Superior temporal gyrus (tissue), 1 donor: ENCODE measurements at regions not wholly inside any gene's neighbourhood (a gene's known extent, or its start where the extent isn't known, plus 50 kb on each side); places are given as distances from the start of the nearest gene placed in this dataset.

ENCODE experiments used
- DNase-seq: peaks from one replicate; pipeline ENCODE4 v3.0.0-alpha.2; 2016; ENCODE audit errors: extremely low spot score

GRCh38 chr20:11350126-11351005 is 567.3 kb upstream of the BTBD3 start:
- DNase-seq = no peak

- no peak for DNase-seq
These were observed 565.7 kb upstream of the BTBD3 start for GRCh38 chr20:11352041-11352440.

GRCh38 chr20:11354846-11355245 is 562.8 kb upstream of the BTBD3 start:
- no peak for DNase-seq

GRCh38 chr20:11355345-11355744 is 562.3 kb upstream of the BTBD3 start:
- no peak for DNase-seq

GRCh38 chr20:11356061-11356460 is 561.6 kb upstream of the BTBD3 start:
- no peak for DNase-seq

GRCh38 chr20:11362450-11362849 is 555.2 kb upstream of the BTBD3 start:
- DNase-seq = no peak

GRCh38 chr20:11364736-11365135 is 553.0 kb upstream of the BTBD3 start:
- no peak for DNase-seq

GRCh38 chr20:11366660-11367059 is 551.0 kb upstream of the BTBD3 start:
- DNase-seq = no peak

- DNase-seq = peak; percentile 59
These were observed 549.2 kb upstream of the BTBD3 start for GRCh38 chr20:11368499-11368898.

GRCh38 chr20:11368965-11369711 is 548.6 kb upstream of the BTBD3 start:
- DNase-seq = no peak

GRCh38 chr20:11371831-11372230 is 545.9 kb upstream of the BTBD3 start:
- DNase-seq = no peak

GRCh38 chr20:11372876-11373790 is 544.6 kb upstream of the BTBD3 start:
- DNase-seq = no peak

- no peak for DNase-seq
These were observed 542.4 kb upstream of the BTBD3 start for GRCh38 chr20:11375335-11375734.

- DNase-seq = no peak
These were observed 541.7 kb upstream of the BTBD3 start for GRCh38 chr20:11375966-11376365.

- DNase-seq = no peak
These were observed 541.3 kb upstream of the BTBD3 start for GRCh38 chr20:11376420-11376819.

GRCh38 chr20:11376998-11377397 is 540.7 kb upstream of the BTBD3 start:
- no peak for DNase-seq

- no peak for DNase-seq
These were observed 539.9 kb upstream of the BTBD3 start for GRCh38 chr20:11377761-11378160.

- DNase-seq = no peak
These were observed 539.4 kb upstream of the BTBD3 start for GRCh38 chr20:11378252-11378651.

- DNase-seq = no peak
These were observed 538.3 kb upstream of the BTBD3 start for GRCh38 chr20:11379257-11380011.

GRCh38 chr20:11380283-11380682 is 537.4 kb upstream of the BTBD3 start:
- DNase-seq = no peak

GRCh38 chr20:11387189-11387754 is 530.4 kb upstream of the BTBD3 start:
- DNase-seq = no peak
